ENCODE measurements at regions not wholly inside any gene's neighbourhood (a gene's known extent, or its start where the extent isn't known, plus 50 kb on each side); places are given as distances from the start of the nearest gene placed in this dataset.
"Not testable (repeated sequence)": the region's sequence is repeated elsewhere in the genome, so short reads cannot be mapped to it uniquely, and the experiment has no call there.

GRCh38 chr16:8436931-8437330 is 153.4 kb downstream of the TMEM114 start:
- DNase-seq = no peak

- no peak for DNase-seq
Observed at GRCh38 chr16:8431783-8432182, 158.5 kb downstream of the TMEM114 start.

- no peak for DNase-seq
Observed at GRCh38 chr16:8430401-8430800, 159.9 kb downstream of the TMEM114 start.

GRCh38 chr16:8426569-8426968 is 163.7 kb downstream of the TMEM114 start:
- DNase-seq = no peak

- no peak for DNase-seq
Observed at GRCh38 chr16:8417145-8417544, 173.2 kb downstream of the TMEM114 start.

- no peak for DNase-seq
Observed at GRCh38 chr16:8408855-8409567, 181.3 kb downstream of the TMEM114 start.

GRCh38 chr16:8407351-8407750 is 183.0 kb downstream of the TMEM114 start:
- no peak for DNase-seq

- no peak for DNase-seq
Observed at GRCh38 chr16:8403978-8404749, 186.1 kb downstream of the TMEM114 start.

GRCh38 chr16:8402981-8403843 is 187.1 kb downstream of the TMEM114 start:
- DNase-seq = no peak

- not testable (repeated sequence) for DNase-seq
Observed at GRCh38 chr16:8400683-8401082, 189.6 kb downstream of the TMEM114 start.

- DNase-seq = no peak
Observed at GRCh38 chr16:8398548-8398947, 191.8 kb downstream of the TMEM114 start.

- no peak for DNase-seq
Observed at GRCh38 chr16:8397223-8397622, 193.1 kb downstream of the TMEM114 start.

GRCh38 chr16:8396463-8396862 is 193.8 kb downstream of the TMEM114 start:
- DNase-seq = no peak

GRCh38 chr16:8391257-8391656 is 199.1 kb downstream of the TMEM114 start:
- DNase-seq = no peak

GRCh38 chr16:8388684-8389083 is 201.6 kb downstream of the TMEM114 start:
- DNase-seq = no peak

GRCh38 chr16:8381814-8382213 is 208.5 kb downstream of the TMEM114 start:
- DNase-seq = no peak

- DNase-seq = no peak
Observed at GRCh38 chr16:8380311-8380710, 210.0 kb downstream of the TMEM114 start.

GRCh38 chr16:8377864-8378263 is 212.4 kb downstream of the TMEM114 start:
- DNase-seq = no peak

GRCh38 chr16:8376858-8377257 is 213.5 kb downstream of the TMEM114 start:
- DNase-seq = no peak

GRCh38 chr16:8376430-8376829 is 213.9 kb downstream of the TMEM114 start:
- no peak for DNase-seq

GRCh38 chr16:8375232-8375587 is 215.1 kb downstream of the TMEM114 start:
- DNase-seq = no peak

- DNase-seq = no peak
Observed at GRCh38 chr16:8374586-8375231, 215.6 kb downstream of the TMEM114 start.
